ENCODE measurements at regions not wholly inside any gene's neighbourhood (a gene's known extent, or its start where the extent isn't known, plus 50 kb on each side); places are given as distances from the start of the nearest gene placed in this dataset.

GRCh38 chr16:13437413-13437795 lies 482.6 kb upstream of the ERCC4 start:
- H3K27ac ChIP-seq, result no peak overlapping the region
- TF ChIP-seq, protein P1, sequence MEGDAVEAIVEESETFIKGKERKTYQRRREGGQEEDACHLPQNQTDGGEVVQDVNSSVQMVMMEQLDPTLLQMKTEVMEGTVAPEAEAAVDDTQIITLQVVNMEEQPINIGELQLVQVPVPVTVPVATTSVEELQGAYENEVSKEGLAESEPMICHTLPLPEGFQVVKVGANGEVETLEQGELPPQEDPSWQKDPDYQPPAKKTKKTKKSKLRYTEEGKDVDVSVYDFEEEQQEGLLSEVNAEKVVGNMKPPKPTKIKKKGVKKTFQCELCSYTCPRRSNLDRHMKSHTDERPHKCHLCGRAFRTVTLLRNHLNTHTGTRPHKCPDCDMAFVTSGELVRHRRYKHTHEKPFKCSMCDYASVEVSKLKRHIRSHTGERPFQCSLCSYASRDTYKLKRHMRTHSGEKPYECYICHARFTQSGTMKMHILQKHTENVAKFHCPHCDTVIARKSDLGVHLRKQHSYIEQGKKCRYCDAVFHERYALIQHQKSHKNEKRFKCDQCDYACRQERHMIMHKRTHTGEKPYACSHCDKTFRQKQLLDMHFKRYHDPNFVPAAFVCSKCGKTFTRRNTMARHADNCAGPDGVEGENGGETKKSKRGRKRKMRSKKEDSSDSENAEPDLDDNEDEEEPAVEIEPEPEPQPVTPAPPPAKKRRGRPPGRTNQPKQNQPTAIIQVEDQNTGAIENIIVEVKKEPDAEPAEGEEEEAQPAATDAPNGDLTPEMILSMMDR (IDR thresholded peaks at IDR 0.05), result no peak
- TF ChIP-seq ZFX (IDR thresholded peaks at IDR 0.05; ENCODE audit: borderline replicate concordance), result no peak

DNA sequence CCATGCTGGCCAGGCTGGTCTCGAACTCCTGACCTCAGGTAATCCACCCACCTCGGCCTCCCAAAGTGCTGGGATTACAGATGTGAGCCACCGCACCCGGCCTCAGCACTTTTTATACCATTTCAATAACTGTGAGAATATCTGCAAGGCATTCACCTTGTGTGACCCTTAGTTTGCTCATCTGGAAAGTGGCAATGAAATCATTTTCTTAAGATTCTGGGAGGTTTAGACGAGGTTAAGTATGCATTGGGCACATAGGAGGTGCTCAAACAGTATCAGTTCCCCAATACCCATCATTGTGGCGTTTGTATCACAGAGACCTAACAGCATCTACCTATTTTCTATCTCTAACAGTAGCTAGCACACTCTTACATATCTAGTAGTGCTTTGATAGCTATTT lies 481.9 kb upstream of the ERCC4 start:
- no peak overlapping the region for H3K27ac ChIP-seq
- TF ChIP-seq ZFX (IDR thresholded peaks at IDR 0.05; ENCODE audit: borderline replicate concordance), result no peak
- TF ChIP-seq, protein P1 (IDR thresholded peaks at IDR 0.05), result no peak

DNA sequence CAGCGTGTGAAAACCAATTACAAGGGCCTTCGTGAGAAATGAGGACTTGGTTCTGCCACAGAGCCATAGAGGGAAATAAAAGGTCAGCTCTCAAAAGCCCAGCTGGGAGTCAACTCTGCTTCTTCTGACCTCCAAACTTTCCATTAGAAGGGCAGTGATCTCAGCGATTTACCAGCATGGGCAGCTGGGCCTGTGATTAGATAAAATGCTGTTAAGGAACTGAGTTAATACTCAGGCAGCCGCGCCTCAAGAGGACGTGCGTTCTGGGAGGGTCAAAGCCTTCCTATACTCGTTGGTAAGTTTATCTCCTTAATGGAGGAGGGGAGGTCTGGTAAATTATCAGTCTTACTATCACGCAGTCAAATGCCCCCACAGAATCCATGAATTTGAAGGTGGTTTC lies 480.2 kb upstream of the ERCC4 start:
- no peak for TF ChIP-seq ZFX (IDR thresholded peaks at IDR 0.05; ENCODE audit: borderline replicate concordance)
- TF ChIP-seq, protein P1 (IDR thresholded peaks at IDR 0.05), result no peak
- no peak overlapping the region for H3K27ac ChIP-seq

GRCh38 chr16:13441675-13442074 lies 478.3 kb upstream of the ERCC4 start:
- no peak for TF ChIP-seq ZFX (IDR thresholded peaks at IDR 0.05; ENCODE audit: borderline replicate concordance)
- TF ChIP-seq, protein P1 (IDR thresholded peaks at IDR 0.05), result no peak
- H3K27ac ChIP-seq, result no peak overlapping the region

DNA sequence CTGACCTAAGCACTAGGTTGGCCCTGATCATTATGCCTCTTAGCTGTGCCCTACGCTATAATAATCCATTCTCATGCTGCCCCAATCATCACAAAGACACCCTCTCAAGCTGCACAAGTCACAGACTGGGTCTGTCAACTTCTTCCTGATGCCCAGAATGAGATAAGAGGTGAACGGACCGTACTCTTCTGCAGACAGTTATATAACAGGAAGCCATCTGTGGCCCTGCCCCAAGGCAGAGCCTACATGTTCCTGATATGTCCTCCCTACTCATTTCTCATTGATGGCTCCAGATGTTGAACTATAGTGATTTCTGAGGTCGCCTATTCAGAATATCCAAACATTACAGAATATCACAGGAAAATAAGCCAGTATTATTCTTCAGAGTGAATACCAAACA lies 471.6 kb upstream of the ERCC4 start:
- TF ChIP-seq, protein P1 (IDR thresholded peaks at IDR 0.05), result no peak
- no peak overlapping the region for H3K27ac ChIP-seq

DNA sequence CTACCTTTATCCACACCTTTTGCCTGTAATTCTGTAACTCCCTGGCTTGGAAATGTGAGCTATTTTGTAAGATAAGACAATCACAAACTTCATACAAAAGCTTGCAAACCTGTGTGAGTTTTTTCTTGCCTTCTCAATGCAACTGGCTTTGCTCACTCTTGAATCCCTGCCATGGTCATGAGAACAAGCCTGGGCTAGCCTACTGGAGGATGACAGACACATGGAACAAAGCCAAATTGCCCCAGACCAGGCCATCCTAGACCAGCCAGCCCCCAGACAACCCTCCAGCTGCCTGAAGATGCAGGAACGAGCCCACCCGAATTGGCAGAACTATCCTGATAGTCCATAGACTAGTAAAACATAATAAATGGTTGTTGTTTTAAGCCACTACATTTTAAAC lies 466.6 kb upstream of the ERCC4 start:
- H3K27ac ChIP-seq, result no peak overlapping the region
- no peak for TF ChIP-seq ZFX (IDR thresholded peaks at IDR 0.05; ENCODE audit: borderline replicate concordance)
- TF ChIP-seq, protein P1 (IDR thresholded peaks at IDR 0.05), result no peak

- TF ChIP-seq, protein P1 (IDR thresholded peaks at IDR 0.05), result peak; percentile 84
- TF ChIP-seq ZFX (IDR thresholded peaks at IDR 0.05; ENCODE audit: borderline replicate concordance), result no peak
- H3K27ac ChIP-seq, result no peak overlapping the region
These were observed 465.9 kb upstream of the ERCC4 start for GRCh38 chr16:13453938-13454553.

Measured in 22Rv1 (cell line).